Heart left ventricle (tissue), 13 donors: ENCODE measurements at regions not wholly inside any gene's neighbourhood (a gene's known extent, or its start where the extent isn't known, plus 50 kb on each side); places are given as distances from the start of the nearest gene placed in this dataset.

ENCODE experiments used
- CTCF ChIP-seq, 12 donors: fragments of 200-600 bp; sonication (generic) in 4 of 12; IDR thresholded peaks; one replicate each; pipeline versions ENCODE4 v1.5.0 to v1.8.0; 2018 to 2022; ENCODE audit warnings: antibody characterized with exemption in 12 of 12, mild to moderate bottlenecking in 5 of 12
- POLR2A ChIP-seq, 2 donors: fragments of 450-650 bp; IDR thresholded peaks; one replicate each; pipeline ENCODE4 v1.6.1; 2017; ENCODE audit warnings: antibody characterized with exemption in 2 of 2, mild to moderate bottlenecking in 2 of 2, moderate library complexity in 2 of 2
- donor health status: ischemic (EF 13 %, LVEDD 7.1; RV severe dilation, severe dysfunction).
- donor health status: DM: no; HTN: yes; CAD: no.
- donor health status: DM: no; HTN: no; CAD: no.
- donor health status: ischemic (EF 25% LVEDD 6.9; RV normal size, moderate dysfunction).
- donor health status: ischemic (EF 25% LVEDD 5.7; RV mildly dilated, moderate dysfunction).
- donor health status: ischemic (EF 35%, LVEDD 5.7; RV mildly dilated, moderate dysfunction).
- donor health status: nonischemic (EF 11% LVEDD 7.7; RV severe dilation, severe dysfunction).
- donor health status: DM: yes; HTN: yes; CAD: no.
- donor health status: PGD.
- donor health status: ischemic (EF 29% LVEDD 5.4; RV normal size, mild dysfunction).
- donor health status: nonischemic (EF 23%, LVEDD 6.1; RV moderate dilation, normal function).

GRCh38 chr3:144034715-144035290, 63.2 kb downstream of the DIPK2A start:
- TF ChIP-seq POLR2A (IDR thresholded peaks at IDR 0.05) (no peak), CTCF (IDR thresholded peaks at IDR 0.05) (no peak)
